Cardiac fibroblast (primary cell): ENCODE measurements at regions not wholly inside any gene's neighbourhood (a gene's known extent, or its start where the extent isn't known, plus 50 kb on each side); places are given as distances from the start of the nearest gene placed in this dataset.

Experiments
- DNase-seq, 2 donors: peaks; one replicate each; pipeline versions ENCODE4 v3.0.0 to v3.0.0-alpha.2; 2010; ENCODE audit warnings: low read depth in 2 of 2
- H3K4me3 ChIP-seq, 2 donors: replicated peaks in 1 of 2; 1 replicate in 1 of 2; 2 replicates in 1 of 2; pipeline ENCODE4 v1.5.1; 2011; ENCODE audit warnings: low read depth in 2 of 2, low read length in 2 of 2, mild to moderate bottlenecking in 2 of 2, moderate library complexity in 1 of 2
- CTCF ChIP-seq: IDR thresholded peaks from one replicate; pipeline ENCODE4 v1.5.1; 2011; ENCODE audit warnings: low read depth, mild to moderate bottlenecking, low read length, inconsistent platforms

- TF ChIP-seq CTCF: no peak
- no peak for DNase-seq
Observed at GRCh38 chr6:141248021-141248799, 884.5 kb upstream of the GJE1 start.

GRCh38 chr6:141244366-141244765 lies 888.4 kb upstream of the GJE1 start:
- TF ChIP-seq CTCF: no peak
- no peak overlapping the region for H3K4me3 ChIP-seq
- DNase-seq: no peak

More at GRCh38 chr6:141248021-141248799, 884.5 kb upstream of the GJE1 start:
- no peak overlapping the region for H3K4me3 ChIP-seq

- no peak for DNase-seq
- H3K4me3 ChIP-seq: no peak overlapping the region
- TF ChIP-seq CTCF: no peak
Observed at GRCh38 chr6:141242957-141243356, 889.8 kb upstream of the GJE1 start.

- DNase-seq: no peak
- H3K4me3 ChIP-seq: no peak overlapping the region
- TF ChIP-seq CTCF: no peak
Observed at GRCh38 chr6:141229296-141229695, 903.4 kb upstream of the GJE1 start.

GRCh38 chr6:141218583-141218982 lies 914.1 kb upstream of the GJE1 start:
- no peak for TF ChIP-seq CTCF

GRCh38 chr6:141216726-141217125 lies 916.0 kb upstream of the GJE1 start:
- no peak for TF ChIP-seq CTCF
- DNase-seq: no peak
- H3K4me3 ChIP-seq: no peak overlapping the region

More at GRCh38 chr6:141218583-141218982, 914.1 kb upstream of the GJE1 start:
- DNase-seq: no peak
- no peak overlapping the region for H3K4me3 ChIP-seq
